ENCODE measurements at regions not wholly inside any gene's neighbourhood (a gene's known extent, or its start where the extent isn't known, plus 50 kb on each side); places are given as distances from the start of the nearest gene placed in this dataset.

GRCh38 chr18:56001576-56001975, 413.6 kb upstream of the TCF4 start (continued):
- TF ChIP-seq CSRNP3 (CRISPR knock-in tag; IDR thresholded peaks at IDR 0.05) (no peak), ZC3H10 (CRISPR knock-in tag; IDR thresholded peaks at IDR 0.05) (no peak), PPARA (CRISPR knock-in tag; IDR thresholded peaks at IDR 0.05; ENCODE audit: borderline replicate concordance) (no peak), TOX (CRISPR knock-in tag; IDR thresholded peaks at IDR 0.05; ENCODE audit: borderline replicate concordance) (no peak), RARB (CRISPR knock-in tag; IDR thresholded peaks at IDR 0.05) (no peak)

- TF ChIP-seq ARNTL (CRISPR knock-in tag; IDR thresholded peaks at IDR 0.05; ENCODE audit: borderline replicate concordance, low read depth): no peak
- no peak for TF ChIP-seq TCF4 (CRISPR knock-in tag; IDR thresholded peaks at IDR 0.05; ENCODE audit: borderline replicate concordance)
- no peak for TF ChIP-seq PATZ1 (CRISPR knock-in tag; IDR thresholded peaks at IDR 0.05; ENCODE audit: borderline replicate concordance)
- ATAC-seq: no peak
Measured at GRCh38 chr18:56000041-56000440, 412.0 kb upstream of the TCF4 start.

GRCh38 chr18:55999641-56000040, 411.6 kb upstream of the TCF4 start:
- peak; percentile 73 for ATAC-seq
- TF ChIP-seq GLIS3 (CRISPR knock-in tag; IDR thresholded peaks at IDR 0.05) (no peak), RARB (CRISPR knock-in tag; IDR thresholded peaks at IDR 0.05) (no peak), TOX (CRISPR knock-in tag; IDR thresholded peaks at IDR 0.05; ENCODE audit: borderline replicate concordance) (no peak)

DNA sequence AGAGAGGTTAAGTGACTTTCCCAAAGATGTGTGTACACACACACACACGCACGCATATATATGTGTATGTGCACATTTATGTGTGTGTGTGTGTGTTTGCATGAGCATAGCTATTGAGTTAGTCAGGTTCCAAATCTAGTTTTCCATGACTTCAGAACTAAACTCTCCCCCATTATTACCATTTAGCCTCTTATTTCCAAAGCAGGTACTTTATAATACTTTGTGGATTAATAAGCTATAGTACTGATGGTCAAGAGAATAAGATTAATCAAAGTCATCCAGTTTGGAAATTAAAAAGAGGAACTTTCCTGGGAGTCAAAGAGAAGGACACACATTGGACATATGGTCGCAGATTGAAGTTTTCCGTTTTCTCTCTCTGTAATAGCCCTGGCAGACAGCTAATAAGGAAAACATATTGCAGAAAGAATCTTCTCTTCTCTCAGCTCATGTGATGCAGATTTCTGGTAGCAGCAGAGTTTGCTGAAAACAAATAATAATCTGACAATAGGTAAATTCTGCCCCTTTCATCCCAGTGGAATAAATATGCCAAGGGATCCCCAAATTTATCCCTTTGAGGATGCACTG, 410.9 kb upstream of the TCF4 start:
- ATAC-seq: no peak

More for the DNA sequence above, 410.9 kb upstream of the TCF4 start:
- TF ChIP-seq BACH2 (CRISPR knock-in tag; IDR thresholded peaks at IDR 0.05; ENCODE audit: borderline replicate concordance) (no peak), ZNF70 (CRISPR knock-in tag; IDR thresholded peaks at IDR 0.05) (no peak), SNAI2 (CRISPR knock-in tag; IDR thresholded peaks at IDR 0.05) (no peak), ZFP30 (CRISPR knock-in tag; IDR thresholded peaks at IDR 0.05) (no peak), ZNF565 (CRISPR knock-in tag; conservative IDR thresholded peaks at IDR 0.05; ENCODE audit: low read depth) (no peak), RARB (CRISPR knock-in tag; IDR thresholded peaks at IDR 0.05) (no peak), CSDC2 (CRISPR knock-in tag; IDR thresholded peaks at IDR 0.05) (no peak), PATZ1 (CRISPR knock-in tag; IDR thresholded peaks at IDR 0.05; ENCODE audit: borderline replicate concordance) (no peak), TCF4 (CRISPR knock-in tag; IDR thresholded peaks at IDR 0.05; ENCODE audit: borderline replicate concordance) (no peak), OSR1 (CRISPR knock-in tag; IDR thresholded peaks at IDR 0.05) (no peak), TOX (CRISPR knock-in tag; IDR thresholded peaks at IDR 0.05; ENCODE audit: borderline replicate concordance) (no peak), ARNTL (CRISPR knock-in tag; IDR thresholded peaks at IDR 0.05; ENCODE audit: borderline replicate concordance, low read depth) (no peak), CSRNP3 (CRISPR knock-in tag; IDR thresholded peaks at IDR 0.05) (no peak), ESRRG (CRISPR knock-in tag; IDR thresholded peaks at IDR 0.05) (no peak), ZNF8 (CRISPR knock-in tag; IDR thresholded peaks at IDR 0.05) (no peak), ISL1 (CRISPR knock-in tag; IDR thresholded peaks at IDR 0.05) (no peak), ZFP3 (CRISPR knock-in tag; IDR thresholded peaks at IDR 0.05) (no peak), PPARA (CRISPR knock-in tag; IDR thresholded peaks at IDR 0.05; ENCODE audit: borderline replicate concordance) (no peak), ZC3H10 (CRISPR knock-in tag; IDR thresholded peaks at IDR 0.05) (no peak)
- TF ChIP-seq, protein P1, sequence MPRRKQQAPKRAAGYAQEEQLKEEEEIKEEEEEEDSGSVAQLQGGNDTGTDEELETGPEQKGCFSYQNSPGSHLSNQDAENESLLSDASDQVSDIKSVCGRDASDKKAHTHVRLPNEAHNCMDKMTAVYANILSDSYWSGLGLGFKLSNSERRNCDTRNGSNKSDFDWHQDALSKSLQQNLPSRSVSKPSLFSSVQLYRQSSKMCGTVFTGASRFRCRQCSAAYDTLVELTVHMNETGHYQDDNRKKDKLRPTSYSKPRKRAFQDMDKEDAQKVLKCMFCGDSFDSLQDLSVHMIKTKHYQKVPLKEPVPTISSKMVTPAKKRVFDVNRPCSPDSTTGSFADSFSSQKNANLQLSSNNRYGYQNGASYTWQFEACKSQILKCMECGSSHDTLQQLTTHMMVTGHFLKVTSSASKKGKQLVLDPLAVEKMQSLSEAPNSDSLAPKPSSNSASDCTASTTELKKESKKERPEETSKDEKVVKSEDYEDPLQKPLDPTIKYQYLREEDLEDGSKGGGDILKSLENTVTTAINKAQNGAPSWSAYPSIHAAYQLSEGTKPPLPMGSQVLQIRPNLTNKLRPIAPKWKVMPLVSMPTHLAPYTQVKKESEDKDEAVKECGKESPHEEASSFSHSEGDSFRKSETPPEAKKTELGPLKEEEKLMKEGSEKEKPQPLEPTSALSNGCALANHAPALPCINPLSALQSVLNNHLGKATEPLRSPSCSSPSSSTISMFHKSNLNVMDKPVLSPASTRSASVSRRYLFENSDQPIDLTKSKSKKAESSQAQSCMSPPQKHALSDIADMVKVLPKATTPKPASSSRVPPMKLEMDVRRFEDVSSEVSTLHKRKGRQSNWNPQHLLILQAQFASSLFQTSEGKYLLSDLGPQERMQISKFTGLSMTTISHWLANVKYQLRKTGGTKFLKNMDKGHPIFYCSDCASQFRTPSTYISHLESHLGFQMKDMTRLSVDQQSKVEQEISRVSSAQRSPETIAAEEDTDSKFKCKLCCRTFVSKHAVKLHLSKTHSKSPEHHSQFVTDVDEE (CRISPR knock-in tag; IDR thresholded peaks at IDR 0.05): no peak

All from SK-N-SH treated with all-trans-retinoic acid at 6 μM for 48 hours (cell line).